B cell (primary cell): ENCODE measurements at regions not wholly inside any gene's neighbourhood (a gene's known extent, or its start where the extent isn't known, plus 50 kb on each side); places are given as distances from the start of the nearest gene placed in this dataset.

Source experiments
- ATAC-seq: fragments of 200-7000 bp; cut with Tn5 transposase; one replicate; pipeline ENCODE4 v1.10.0; 2021; ENCODE audit warnings: low read depth, mild to moderate bottlenecking, moderate number of reproducible peaks, moderate library complexity
- CTCF ChIA-PET: fragments of 350-600 bp; sonication (Branson Sonifier 250); formaldehyde crosslinking; loops from one replicate; lab custom pipeline; 2021; ENCODE audit warnings: antibody characterized with exemption, inconsistent platforms; lab: Charles Lee
- POLR2A ChIA-PET: fragments of 350-600 bp; sonication (Branson Sonifier 250); formaldehyde crosslinking; loops from one replicate; lab custom pipeline; 2021; ENCODE audit warnings: antibody characterized with exemption; lab: Charles Lee
- DNase-seq: peaks from one replicate; pipeline ENCODE4 v3.0.0; 2013
- H2AFZ ChIP-seq: 2 replicates; pipeline ENCODE4 v1.6.1; 2012; ENCODE audit warnings: mild to moderate bottlenecking, low read depth, low read length; ENCODE audit not compliant: insufficient read depth, poor library complexity, severe bottlenecking
- H3K27ac ChIP-seq, 2 donors: 1 replicate in 1 of 2; 2 replicates in 1 of 2; pipeline ENCODE4 v1.5.1; 2012 to 2013; ENCODE audit warnings: low read length in 2 of 2, mild to moderate bottlenecking in 2 of 2, moderate library complexity in 1 of 2
- H3K27me3 ChIP-seq, 4 experiments: fragments of 200-600 bp in 1 of 4; sonication (generic) in 1 of 4; replicated peaks in 1 of 4; 1 replicate in 2 of 4; 2 replicates in 2 of 4; pipeline versions ENCODE4 v1.6.1 to v1.7.0; 2013 to 2016; ENCODE audit warnings: low read length in 3 of 4, mild to moderate bottlenecking in 2 of 4, mixed read lengths in 1 of 4, moderate library complexity in 1 of 4; ENCODE audit not compliant: insufficient read depth in 4 of 4, control insufficient read depth in 3 of 4; ENCODE audit errors: control extremely low read depth in 1 of 4
- H3K36me3 ChIP-seq, 2 experiments: replicated peaks in 1 of 2; 1 replicate in 1 of 2; 2 replicates in 1 of 2; pipeline versions ENCODE4 v1.6.1 to v1.7.1; 2013; ENCODE audit warnings: low read length in 1 of 2; ENCODE audit not compliant: insufficient read depth in 2 of 2, control insufficient read depth in 1 of 2; ENCODE audit errors: control extremely low read depth in 1 of 2, extremely low read depth in 1 of 2
- H3K4me1 ChIP-seq, 2 donors: fragments of 200-600 bp in 1 of 2; sonication (generic) in 1 of 2; 1 replicate in 1 of 2; 2 replicates in 1 of 2; pipeline versions ENCODE4 v1.5.1 to v1.6.1; 2013 to 2017; ENCODE audit warnings: low read length in 2 of 2; ENCODE audit not compliant: control insufficient read depth in 2 of 2, insufficient read depth in 2 of 2
- H3K4me2 ChIP-seq: replicated peaks from 2 replicates; pipeline ENCODE3; 2012; ENCODE audit warnings: mild to moderate bottlenecking, low read depth, low read length; ENCODE audit not compliant: poor library complexity, severe bottlenecking
- H3K4me3 ChIP-seq, 5 experiments: fragments of 200-600 bp in 1 of 5; sonication (generic) in 1 of 5; 1 replicate in 3 of 5; 2 replicates in 2 of 5; pipeline versions ENCODE4 v1.5.1 to v1.7.0; 2011 to 2016; ENCODE audit warnings: low read length in 4 of 5, mild to moderate bottlenecking in 4 of 5, low read depth in 2 of 5, control low read depth in 1 of 5, moderate library complexity in 1 of 5; ENCODE audit not compliant: insufficient read depth in 1 of 5; ENCODE audit errors: control extremely low read depth in 1 of 5, extremely low read depth in 1 of 5
- H3K79me2 ChIP-seq: fragments of 200-600 bp; sonication (generic); one replicate; pipeline ENCODE4 v1.6.0; 2016; ENCODE audit warnings: low read length; ENCODE audit not compliant: control insufficient read depth, insufficient read depth
- H3K9ac ChIP-seq: fragments of 200-600 bp; sonication (generic); 2 replicates; pipeline ENCODE4 v1.6.1; 2017; ENCODE audit warnings: mild to moderate bottlenecking, low read length, moderate library complexity
- H3K9me3 ChIP-seq, 3 donors: one replicate each; pipeline versions ENCODE4 v1.6.1 to v1.7.1; 2013; ENCODE audit warnings: low read length in 2 of 3; ENCODE audit not compliant: control insufficient read depth in 2 of 3, insufficient read depth in 1 of 3; ENCODE audit errors: control extremely low read depth in 1 of 3
- H4K20me1 ChIP-seq: 2 replicates; pipeline ENCODE4 v1.6.0; 2012; ENCODE audit warnings: mild to moderate bottlenecking, low read length; ENCODE audit not compliant: insufficient read depth, control insufficient read depth, poor library complexity, severe bottlenecking
- H3K27ac Mint-ChIP-seq: one replicate; pipeline ENCODE4 v1.8.0; 2021; ENCODE audit warnings: mixed read lengths
- H3K27me3 Mint-ChIP-seq: one replicate; pipeline ENCODE4 v1.8.0; 2021; ENCODE audit warnings: mixed read lengths
- H3K4me1 Mint-ChIP-seq: one replicate; pipeline ENCODE4 v1.8.0; 2021; ENCODE audit warnings: mixed read lengths
- H3K4me3 Mint-ChIP-seq: one replicate; pipeline ENCODE4 v1.8.0; 2021; ENCODE audit warnings: mixed read lengths
- H3K9me3 Mint-ChIP-seq: one replicate; pipeline ENCODE4 v1.8.0; 2022; ENCODE audit warnings: mixed read lengths; ENCODE audit not compliant: insufficient read depth
- EZH2 ChIP-seq: IDR thresholded peaks from 2 replicates; pipeline ENCODE4 v1.6.1; 2012; ENCODE audit warnings: borderline replicate concordance, low read depth, mild to moderate bottlenecking, moderate library complexity, low read length; ENCODE audit not compliant: insufficient read depth, poor library complexity, severe bottlenecking
- WGBS: methylation state at CpG from one replicate; pipeline ENCODE4 v1.1.5; 2013; ENCODE audit warnings: missing lambda C conversion rate; ENCODE audit not compliant: insufficient coverage; 5-methylcytosine and 5-hydroxymethylcytosine counted together
- intact Hi-C: fragments of 100-400 bp; cut with micrococcal nuclease; formaldehyde crosslinking; loops from one replicate; pipeline ENCODE4 v1.10.0; 2022
- TF ChIP-seq, protein P1 (sequence below): fragments of 200-600 bp; IDR thresholded peaks from one replicate; pipeline ENCODE4 v1.8.0; 2022; ENCODE audit warnings: antibody characterized with exemption, mild to moderate bottlenecking

DNA sequence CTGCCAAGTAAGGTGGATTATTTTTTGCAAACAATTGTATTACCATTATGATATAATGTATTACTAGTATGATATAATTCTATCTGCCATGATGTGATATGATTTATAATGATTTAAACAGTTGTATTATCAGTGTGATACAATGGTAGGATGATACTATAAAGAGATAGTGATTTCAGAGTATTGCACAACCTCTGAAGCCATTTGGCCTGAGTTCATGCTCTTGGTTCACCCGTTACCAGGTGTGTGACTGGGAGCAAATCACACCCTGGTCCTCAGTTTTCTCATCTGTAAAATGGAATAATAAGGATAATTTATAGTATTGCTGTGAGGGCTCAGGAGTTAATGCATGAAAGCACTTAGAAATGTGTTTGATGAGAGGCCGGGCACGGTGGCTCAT lies 905.0 kb upstream of the RBFOX1 start:
- no peaks in the 10 kb centered on the region for H3K27me3 Mint-ChIP-seq

DNA sequence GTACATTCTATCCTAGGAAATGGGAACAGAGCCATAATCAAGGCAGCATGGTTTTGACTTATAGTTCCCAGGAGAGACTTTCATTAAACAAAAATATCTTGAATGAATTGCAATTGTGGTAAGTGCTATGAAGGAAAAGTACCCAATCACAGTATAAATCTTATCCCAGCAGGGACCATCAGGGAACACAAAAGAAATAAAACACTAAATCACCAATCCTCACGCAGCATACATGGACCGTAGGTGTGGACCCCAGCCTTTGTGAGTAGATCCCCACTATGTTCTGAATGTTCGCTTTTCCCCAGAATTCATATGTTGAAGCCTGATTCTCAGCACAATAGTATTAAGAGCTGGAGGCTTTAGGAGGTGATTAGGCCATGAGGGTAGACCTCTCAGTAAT lies 925.0 kb upstream of the RBFOX1 start:
- no peaks in the 10 kb centered on the region for H3K4me1 Mint-ChIP-seq
- H3K4me3 ChIP-seq, result no peak overlapping the region
- H3K9me3 Mint-ChIP-seq, result no peaks in the 10 kb centered on the region
- H3K4me3 Mint-ChIP-seq, result no peak overlapping the region
- ChIA-PET CTCF (no interaction called here), POLR2A (no interaction called here)
- no peaks in the 10 kb centered on the region for H3K27me3 ChIP-seq
- no peak for DNase-seq
- no peaks in the 10 kb centered on the region for H3K27me3 Mint-ChIP-seq
- H4K20me1 ChIP-seq, result no peaks in the 10 kb centered on the region
- no peak overlapping the region for H3K27ac Mint-ChIP-seq
- no peak overlapping the region for H3K9ac ChIP-seq
- no peak overlapping the region for H3K4me2 ChIP-seq
- WGBS, result 100% methylated on average over 2 of the region's 3 CpGs
- H3K36me3 ChIP-seq, result no peaks in the 10 kb centered on the region
- no peaks in the 10 kb centered on the region for H3K4me1 ChIP-seq
- TF ChIP-seq EZH2, result no peak
- TF ChIP-seq, protein P1, sequence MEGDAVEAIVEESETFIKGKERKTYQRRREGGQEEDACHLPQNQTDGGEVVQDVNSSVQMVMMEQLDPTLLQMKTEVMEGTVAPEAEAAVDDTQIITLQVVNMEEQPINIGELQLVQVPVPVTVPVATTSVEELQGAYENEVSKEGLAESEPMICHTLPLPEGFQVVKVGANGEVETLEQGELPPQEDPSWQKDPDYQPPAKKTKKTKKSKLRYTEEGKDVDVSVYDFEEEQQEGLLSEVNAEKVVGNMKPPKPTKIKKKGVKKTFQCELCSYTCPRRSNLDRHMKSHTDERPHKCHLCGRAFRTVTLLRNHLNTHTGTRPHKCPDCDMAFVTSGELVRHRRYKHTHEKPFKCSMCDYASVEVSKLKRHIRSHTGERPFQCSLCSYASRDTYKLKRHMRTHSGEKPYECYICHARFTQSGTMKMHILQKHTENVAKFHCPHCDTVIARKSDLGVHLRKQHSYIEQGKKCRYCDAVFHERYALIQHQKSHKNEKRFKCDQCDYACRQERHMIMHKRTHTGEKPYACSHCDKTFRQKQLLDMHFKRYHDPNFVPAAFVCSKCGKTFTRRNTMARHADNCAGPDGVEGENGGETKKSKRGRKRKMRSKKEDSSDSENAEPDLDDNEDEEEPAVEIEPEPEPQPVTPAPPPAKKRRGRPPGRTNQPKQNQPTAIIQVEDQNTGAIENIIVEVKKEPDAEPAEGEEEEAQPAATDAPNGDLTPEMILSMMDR, result no peak
- H2AFZ ChIP-seq, result no peak overlapping the region
- intact Hi-C loops, result no loop called here
- peaks cover 0 to 4% (median 1%) of the 10 kb centered on the region in 3 donors for H3K9me3 ChIP-seq
- ATAC-seq, result no peak
- H3K79me2 ChIP-seq, result no peaks in the 10 kb centered on the region
- no peak overlapping the region for H3K27ac ChIP-seq

More for the DNA sequence above, 905.0 kb upstream of the RBFOX1 start:
- Histone ChIP-seq H3K9ac (no peak overlapping the region), H3K27me3 (no peaks in the 10 kb centered on the region), H2AFZ (no peak overlapping the region), H3K4me1 (no peaks in the 10 kb centered on the region), H4K20me1 (no peaks in the 10 kb centered on the region), H3K4me2 (no peak overlapping the region), H3K4me3 (no peak overlapping the region), H3K36me3 (no peaks in the 10 kb centered on the region), H3K79me2 (no peaks in the 10 kb centered on the region), H3K9me3 (peaks cover 0 to 4% (median 0%) of the 10 kb centered on the region in 3 donors), H3K27ac (no peak overlapping the region)
- 91% methylated on average over 3 of the region's 3 CpGs for WGBS
- intact Hi-C loops, result no loop called here
- Mint-ChIP-seq H3K9me3 (peaks cover 4% of the 10 kb centered on the region), H3K4me3 (no peak overlapping the region), H3K27ac (no peak overlapping the region), H3K4me1 (no peaks in the 10 kb centered on the region)
- ChIA-PET CTCF (no interaction called here), POLR2A (no interaction called here)
- DNase-seq, result no peak
- ATAC-seq, result no peak
- no peak for TF ChIP-seq EZH2
